IPS-18c (cell line): ENCODE measurements at regions not wholly inside any gene's neighbourhood (a gene's known extent, or its start where the extent isn't known, plus 50 kb on each side); places are given as distances from the start of the nearest gene placed in this dataset.
A peak's percentile ranks its signal among the peaks of the same experiment; 100 is the strongest.
"Not testable (repeated sequence)": the region's sequence is repeated elsewhere in the genome, so short reads cannot be mapped to it uniquely, and the experiment has no call there.

ENCODE experiments used
- H3K4me3 ChIP-seq: 2 replicates; pipeline ENCODE4 v1.7.0; 2013; ENCODE audit warnings: low read depth, mild to moderate bottlenecking, low read length, moderate library complexity; ENCODE audit not compliant: insufficient read depth
- H3K9me3 ChIP-seq: one replicate; pipeline ENCODE4 v1.6.1; 2013; ENCODE audit warnings: mild to moderate bottlenecking, low read length, moderate library complexity; ENCODE audit not compliant: control insufficient read depth, insufficient read depth

- Histone ChIP-seq H3K9me3 (peaks cover 2% of the 10 kb centered on the region), H3K4me3 (no peak overlapping the region; the same call in 1 of the 2 replicates)
Observed at GRCh38 chr11:64428693-64429092, 69.7 kb downstream of the RPS6KA4 start.

- Histone ChIP-seq H3K9me3 (no peaks in the 10 kb centered on the region), H3K4me3 (no peak overlapping the region)
Observed at GRCh38 chr11:64429970-64430369, 71.0 kb downstream of the RPS6KA4 start.

GRCh38 chr11:64430645-64431044 lies 71.7 kb downstream of the RPS6KA4 start:
- no peak overlapping the region for H3K4me3 ChIP-seq
- H3K9me3 ChIP-seq, result no peaks in the 10 kb centered on the region

- H3K9me3 ChIP-seq, result no peaks in the 10 kb centered on the region
- no peak overlapping the region for H3K4me3 ChIP-seq
Observed at GRCh38 chr11:64436000-64436399, 77.0 kb downstream of the RPS6KA4 start.

- Histone ChIP-seq H3K4me3 (no peak overlapping the region), H3K9me3 (no peaks in the 10 kb centered on the region)
Observed at GRCh38 chr11:64437426-64437825, 78.5 kb downstream of the RPS6KA4 start.

GRCh38 chr11:64438986-64439771 lies 80.2 kb downstream of the RPS6KA4 start:
- no peak overlapping the region for H3K4me3 ChIP-seq

GRCh38 chr11:64439772-64440491 lies 81.0 kb downstream of the RPS6KA4 start:
- not testable (repeated sequence) for H3K9me3 ChIP-seq, H3K4me3 ChIP-seq

More at GRCh38 chr11:64438986-64439771, 80.2 kb downstream of the RPS6KA4 start:
- no peaks in the 10 kb centered on the region for H3K9me3 ChIP-seq

- H3K4me3 ChIP-seq, result no peak overlapping the region
Observed at GRCh38 chr11:64441127-64441526, 82.2 kb downstream of the RPS6KA4 start.

GRCh38 chr11:64443001-64443400 lies 84.0 kb downstream of the RPS6KA4 start:
- H3K9me3 ChIP-seq, result no peaks in the 10 kb centered on the region
- H3K4me3 ChIP-seq, result no peak overlapping the region

More at GRCh38 chr11:64441127-64441526, 82.2 kb downstream of the RPS6KA4 start:
- no peaks in the 10 kb centered on the region for H3K9me3 ChIP-seq

- H3K4me3 ChIP-seq, result no peak overlapping the region
Observed at GRCh38 chr11:64444838-64445441, 86.0 kb downstream of the RPS6KA4 start.

GRCh38 chr11:64445651-64446050 lies 86.7 kb downstream of the RPS6KA4 start:
- Histone ChIP-seq H3K9me3 (no peaks in the 10 kb centered on the region), H3K4me3 (no peak overlapping the region)

More at GRCh38 chr11:64444838-64445441, 86.0 kb downstream of the RPS6KA4 start:
- no peaks in the 10 kb centered on the region for H3K9me3 ChIP-seq

GRCh38 chr11:64447831-64448598 lies 89.1 kb downstream of the RPS6KA4 start:
- no peak overlapping the region for H3K4me3 ChIP-seq
- peaks cover 2% of the 10 kb centered on the region for H3K9me3 ChIP-seq

- peaks cover 2% of the 10 kb centered on the region for H3K9me3 ChIP-seq
- H3K4me3 ChIP-seq, result peak overlapping the region; percentile 44
Observed at GRCh38 chr11:64448599-64449380, 89.8 kb downstream of the RPS6KA4 start.

GRCh38 chr11:64449381-64450167 lies 90.6 kb downstream of the RPS6KA4 start:
- Histone ChIP-seq H3K4me3 (peak overlapping the region; percentile 44), H3K9me3 (peaks cover 2% of the 10 kb centered on the region)

- Histone ChIP-seq H3K4me3 (no peak overlapping the region), H3K9me3 (peaks cover 2% of the 10 kb centered on the region)
Observed at GRCh38 chr11:64450168-64450560, 91.2 kb downstream of the RPS6KA4 start.

GRCh38 chr11:64451856-64452255 lies 92.9 kb downstream of the RPS6KA4 start:
- Histone ChIP-seq H3K9me3 (peaks cover 2% of the 10 kb centered on the region), H3K4me3 (no peak overlapping the region)
